ENCODE measurements at regions not wholly inside any gene's neighbourhood (a gene's known extent, or its start where the extent isn't known, plus 50 kb on each side); places are given as distances from the start of the nearest gene placed in this dataset.

DNA sequence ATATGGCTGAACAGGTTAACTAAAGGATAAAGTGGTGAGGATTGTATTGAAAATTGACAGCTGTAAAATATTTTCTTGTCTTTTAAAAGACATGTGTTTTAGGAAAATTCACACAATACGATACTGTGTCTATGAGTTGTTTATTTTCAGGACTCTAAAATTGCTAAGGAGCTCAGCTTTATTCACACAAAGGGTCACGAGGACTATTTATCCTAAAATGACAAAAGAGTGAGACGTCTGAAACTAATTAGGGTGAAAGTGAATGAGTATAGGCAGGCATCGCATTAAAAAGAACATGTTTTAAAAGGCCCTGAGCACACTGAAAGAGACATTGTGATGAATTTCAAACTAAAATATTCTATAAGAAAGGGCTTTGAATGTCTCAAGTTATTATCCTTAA is 304.7 kb downstream of the SH2D1A start:
- H4K5ac ChIP-seq (ENCODE audit: low read depth, low read length), result no peak overlapping the region
- H2BK15ac ChIP-seq (ENCODE audit: low read depth, low read length), result no peak overlapping the region
- no TSS peak for BruUV-seq (replicated peaks)
- H3K9me1 ChIP-seq (ENCODE audit: insufficient read depth, low read length), result no peaks in the 10 kb centered on the region
- H3K27ac ChIP-seq (ENCODE audit: insufficient read depth, low read length), result no peak overlapping the region
- no peaks in the 10 kb centered on the region for H3K79me1 ChIP-seq (ENCODE audit: low read depth in 1 of 2, low read length in 2 of 2)
- H3K36me3 ChIP-seq (ENCODE audit: control insufficient read depth, insufficient read depth, low read length), result no peaks in the 10 kb centered on the region
- H4K8ac ChIP-seq (ENCODE audit: low read depth in 2 of 2, low read length in 2 of 2), result no peak overlapping the region
- DNase-seq (no peak), ATAC-seq (ENCODE audit: low read depth) (no peak)
- no CpG with 5 or more reads among the region's 4 CpGs for WGBS, 2 experiments (ENCODE audit: extremely low coverage in 2 of 2, insufficient read length in 1 of 2)
- H4K20me1 ChIP-seq (ENCODE audit: insufficient read depth, low read length), result no peaks in the 10 kb centered on the region
- H3K4me3 ChIP-seq (ENCODE audit: insufficient read depth, low read depth, low read length), result no peak overlapping the region
- H3K4me1 ChIP-seq (ENCODE audit: control insufficient read depth, insufficient read depth, low read length), result no peaks in the 10 kb centered on the region
- H3K27me3 ChIP-seq (ENCODE audit: control insufficient read depth, insufficient read depth, low read length), result no peaks in the 10 kb centered on the region
- H3K56ac ChIP-seq (ENCODE audit: extremely low read depth, insufficient read depth, low read length), result no peak overlapping the region
- H4K91ac ChIP-seq (ENCODE audit: insufficient read depth, low read depth, low read length), result no peak overlapping the region
- ChIA-PET POLR2A (ENCODE audit: unreplicated experiment) (no interaction called here), CTCF (interaction anchor here (0.6 kb wide), 1 partner anchor 1264 kb away, joined by 3 read pairs; no protein-coding TSS in a partner anchor)
- no peak overlapping the region for H3K14ac ChIP-seq (replicated peaks; ENCODE audit: low read depth, low read length)
- H2BK5ac ChIP-seq (ENCODE audit: low read depth, low read length, poor library complexity, severe bottlenecking), result no peak overlapping the region
- no peak overlapping the region for H3K4ac ChIP-seq (ENCODE audit: low read depth, low read length)
- H2AK9ac ChIP-seq (replicated peaks; ENCODE audit: low read depth, low read length, poor library complexity), result no peak overlapping the region
- intact Hi-C loops (cut with micrococcal nuclease) (no loop called here), dilution Hi-C loops (cut with HindIII; ENCODE audit: low sequenced_read_pairs, unreplicated experiment) (no loop called here), in situ Hi-C loops (cut with MboI; ENCODE audit: low sequenced_read_pairs) (no loop called here)
- H2AK5ac ChIP-seq (ENCODE audit: low read depth, low read length), result no peak overlapping the region
- no peak overlapping the region for H2BK120ac ChIP-seq (ENCODE audit: low read depth, low read length)
- H3K23ac ChIP-seq (ENCODE audit: low read depth, low read length), result no peak overlapping the region
- H3K18ac ChIP-seq (ENCODE audit: low read depth, low read length), result no peak overlapping the region
- H3K4me2 ChIP-seq (ENCODE audit: low read depth, low read length), result no peak overlapping the region
- no peaks in the 10 kb centered on the region for H3K9me3 ChIP-seq (ENCODE audit: control insufficient read depth, insufficient read depth, low read length)
- no peak for TF ChIP-seq MAZ (IDR thresholded peaks at IDR 0.05; ENCODE audit: borderline replicate concordance, low read depth, low read length)
- TF ChIP-seq MAFK (IDR thresholded peaks at IDR 0.05; ENCODE audit: low read depth, low read length), result no peak
- TF ChIP-seq CHD1 (IDR thresholded peaks at IDR 0.05; ENCODE audit: low read depth, low read length), result no peak
- no peak overlapping the region for H2AFZ ChIP-seq (replicated peaks; ENCODE audit: low read length, poor library complexity)
- no peak overlapping the region for H3K9ac ChIP-seq (ENCODE audit: low read depth, low read length)
- no peak overlapping the region for H2BK20ac ChIP-seq (ENCODE audit: low read depth, low read length)
